ENCODE measurements at regions not wholly inside any gene's neighbourhood (a gene's known extent, or its start where the extent isn't known, plus 50 kb on each side); places are given as distances from the start of the nearest gene placed in this dataset.

DNA sequence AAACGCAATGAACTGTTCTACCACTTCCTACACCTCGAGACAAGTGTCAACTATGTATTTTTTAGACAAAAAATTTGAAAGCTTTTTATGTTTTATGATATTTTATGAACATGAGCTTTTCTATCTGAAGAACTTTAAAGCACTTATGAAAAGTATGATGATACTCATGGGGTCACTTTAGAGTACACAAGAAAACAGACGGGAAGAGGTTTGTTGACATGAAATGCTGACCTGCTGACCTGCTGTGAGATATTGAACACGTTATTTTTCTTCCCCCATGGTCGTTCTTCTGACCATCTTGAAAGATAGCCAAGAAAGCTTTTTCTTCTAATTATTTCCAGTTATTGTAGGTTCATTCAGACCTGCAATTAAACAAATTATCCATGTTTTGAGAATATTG lies 63.1 kb downstream of the PLEKHG1 start:
- TF ChIP-seq, protein P1, sequence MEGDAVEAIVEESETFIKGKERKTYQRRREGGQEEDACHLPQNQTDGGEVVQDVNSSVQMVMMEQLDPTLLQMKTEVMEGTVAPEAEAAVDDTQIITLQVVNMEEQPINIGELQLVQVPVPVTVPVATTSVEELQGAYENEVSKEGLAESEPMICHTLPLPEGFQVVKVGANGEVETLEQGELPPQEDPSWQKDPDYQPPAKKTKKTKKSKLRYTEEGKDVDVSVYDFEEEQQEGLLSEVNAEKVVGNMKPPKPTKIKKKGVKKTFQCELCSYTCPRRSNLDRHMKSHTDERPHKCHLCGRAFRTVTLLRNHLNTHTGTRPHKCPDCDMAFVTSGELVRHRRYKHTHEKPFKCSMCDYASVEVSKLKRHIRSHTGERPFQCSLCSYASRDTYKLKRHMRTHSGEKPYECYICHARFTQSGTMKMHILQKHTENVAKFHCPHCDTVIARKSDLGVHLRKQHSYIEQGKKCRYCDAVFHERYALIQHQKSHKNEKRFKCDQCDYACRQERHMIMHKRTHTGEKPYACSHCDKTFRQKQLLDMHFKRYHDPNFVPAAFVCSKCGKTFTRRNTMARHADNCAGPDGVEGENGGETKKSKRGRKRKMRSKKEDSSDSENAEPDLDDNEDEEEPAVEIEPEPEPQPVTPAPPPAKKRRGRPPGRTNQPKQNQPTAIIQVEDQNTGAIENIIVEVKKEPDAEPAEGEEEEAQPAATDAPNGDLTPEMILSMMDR (IDR thresholded peaks at IDR 0.05; ENCODE audit: low read length): no peak
- no peak for TF ChIP-seq EZH2 (IDR thresholded peaks at IDR 0.05; ENCODE audit: borderline replicate concordance, low read length)
